Neural cell (in vitro differentiated cells): ENCODE measurements at regions not wholly inside any gene's neighbourhood (a gene's known extent, or its start where the extent isn't known, plus 50 kb on each side); places are given as distances from the start of the nearest gene placed in this dataset.
A peak's percentile ranks its signal among the peaks of the same experiment; 100 is the strongest.

Experiments
- H2AFZ ChIP-seq: fragments of 200-600, 300-800 bp; sonication (generic), shearing (Covaris generic); 2 replicates; pipeline ENCODE4 v1.6.0; 2014; ENCODE audit warnings: low read depth, mild to moderate bottlenecking, antibody characterized with exemption, low read length, moderate library complexity
- H3F3A ChIP-seq: fragments of 200-600 bp; shearing (Covaris generic); 2 replicates; pipeline ENCODE4 v1.6.1; 2016; ENCODE audit warnings: mild to moderate bottlenecking, moderate library complexity, mixed read lengths, antibody characterized with exemption, low read length; ENCODE audit not compliant: insufficient read depth, poor library complexity, severe bottlenecking
- H3K27ac ChIP-seq: fragments of 200-600, 300-800 bp; sonication (generic), shearing (Covaris generic); 2 replicates; pipeline ENCODE4 v1.5.1; 2014; ENCODE audit warnings: mild to moderate bottlenecking, low read length, moderate library complexity
- H3K27me3 ChIP-seq: fragments of 300-800, 200-600 bp; sonication (generic), shearing (Covaris generic); 2 replicates; pipeline ENCODE4 v1.6.0; 2014; ENCODE audit warnings: mild to moderate bottlenecking, low read depth, low read length, moderate library complexity; ENCODE audit not compliant: insufficient read depth
- H3K36me3 ChIP-seq: fragments of 300-800, 200-600 bp; sonication (generic), shearing (Covaris generic); 2 replicates; pipeline ENCODE4 v1.5.1; 2014; ENCODE audit warnings: mild to moderate bottlenecking, antibody characterized with exemption, low read length, moderate library complexity; ENCODE audit not compliant: insufficient read depth
- H3K4me2 ChIP-seq: fragments of 300-800, 200-600 bp; sonication (generic), shearing (Covaris generic); 2 replicates; pipeline ENCODE4 v1.6.0; 2014; ENCODE audit warnings: mild to moderate bottlenecking, low read length
- H3K4me3 ChIP-seq: fragments of 300-800, 200-600 bp; sonication (generic), shearing (Covaris generic); 2 replicates; pipeline ENCODE4 v1.5.1; 2014; ENCODE audit warnings: mild to moderate bottlenecking, low read length, moderate library complexity
- H3K79me2 ChIP-seq: fragments of 200-600 bp; shearing (Covaris generic); replicated peaks from 2 replicates; pipeline ENCODE4 v1.6.0; 2014; ENCODE audit warnings: mild to moderate bottlenecking, low read length, moderate library complexity; ENCODE audit not compliant: insufficient read depth
- H3K9ac ChIP-seq: fragments of 300-800, 200-600 bp; sonication (generic), shearing (Covaris generic); 2 replicates; pipeline ENCODE4 v1.6.1; 2016; ENCODE audit warnings: mild to moderate bottlenecking, low read length, mixed read lengths
- H3K9me2 ChIP-seq: fragments of 200-600 bp; shearing (Covaris generic); 2 replicates; pipeline ENCODE4 v1.6.1; 2016; ENCODE audit warnings: mild to moderate bottlenecking, low read length, mixed read lengths; ENCODE audit not compliant: insufficient read depth
- H3K9me3 ChIP-seq: fragments of 200-600, 300-800 bp; sonication (generic), shearing (Covaris generic); 2 replicates; pipeline ENCODE4 v1.6.1; 2016; ENCODE audit warnings: mild to moderate bottlenecking, mixed run types, low read length, moderate library complexity, mixed read lengths
- H4K20me1 ChIP-seq: fragments of 200-600 bp; shearing (Covaris generic); 2 replicates; pipeline ENCODE4 v1.6.1; 2016; ENCODE audit warnings: mild to moderate bottlenecking, mixed run types; ENCODE audit not compliant: insufficient read depth
- CTCF ChIP-seq: fragments of 450-650 bp; IDR thresholded peaks from 2 replicates; pipeline ENCODE4 v1.5.1; 2014; ENCODE audit warnings: antibody characterized with exemption, mild to moderate bottlenecking, moderate library complexity; ENCODE audit not compliant: poor library complexity, severe bottlenecking
- EP300 ChIP-seq: fragments of 450-650 bp; conservative IDR thresholded peaks from 2 replicates; pipeline ENCODE4 v1.6.1; 2014; ENCODE audit warnings: antibody characterized with exemption, mild to moderate bottlenecking, moderate library complexity; ENCODE audit not compliant: poor library complexity, severe bottlenecking
- EZH2 ChIP-seq: fragments of 200-600, 300-800 bp; shearing (Covaris generic), sonication (generic); IDR thresholded peaks from 2 replicates; pipeline ENCODE4 v1.6.1; 2014; ENCODE audit warnings: antibody characterized with exemption, low read length, borderline replicate concordance, mild to moderate bottlenecking; ENCODE audit not compliant: insufficient read depth, poor library complexity, severe bottlenecking
- MXI1 ChIP-seq: fragments of 450-650 bp; conservative IDR thresholded peaks from 2 replicates; pipeline ENCODE4 v1.6.1; 2014; ENCODE audit warnings: antibody characterized with exemption, mild to moderate bottlenecking; ENCODE audit not compliant: poor library complexity, severe bottlenecking
- POLR2AphosphoS5 ChIP-seq: IDR thresholded peaks from 2 replicates; pipeline ENCODE4 v1.6.1; 2012
- RAD21 ChIP-seq: fragments of 450-650 bp; conservative IDR thresholded peaks from 2 replicates; pipeline ENCODE4 v1.6.1; 2014; ENCODE audit warnings: antibody characterized with exemption, mild to moderate bottlenecking, moderate library complexity
- REST ChIP-seq: IDR thresholded peaks from 2 replicates; pipeline ENCODE4 v1.6.1; 2012; ENCODE audit warnings: borderline replicate concordance
- SMC3 ChIP-seq: fragments of 450-650 bp; conservative IDR thresholded peaks from 2 replicates; pipeline ENCODE4 v1.6.1; 2014; ENCODE audit warnings: antibody characterized with exemption, mild to moderate bottlenecking, moderate library complexity; ENCODE audit not compliant: poor library complexity
- TAF1 ChIP-seq: IDR thresholded peaks from 2 replicates; pipeline ENCODE4 v1.6.1; 2012; ENCODE audit warnings: low read depth

- H4K20me1 ChIP-seq, result no peaks in the 10 kb centered on the region
- no peak overlapping the region for H3K27ac ChIP-seq
- no peaks in the 10 kb centered on the region for H3K9me2 ChIP-seq
- peaks cover 3% of the 10 kb centered on the region for H3F3A ChIP-seq
- no peaks in the 10 kb centered on the region for H3K36me3 ChIP-seq
- no peaks in the 10 kb centered on the region for H3K9me3 ChIP-seq
- H3K4me2 ChIP-seq, result no peak overlapping the region
- no peak overlapping the region for H3K4me3 ChIP-seq
- H3K79me2 ChIP-seq, result no peaks in the 10 kb centered on the region
- H2AFZ ChIP-seq, result no peak overlapping the region
- no peaks in the 10 kb centered on the region for H3K27me3 ChIP-seq
- TF ChIP-seq EZH2, result no peak
- no peak for TF ChIP-seq EP300
- TF ChIP-seq RAD21, result no peak
- TF ChIP-seq POLR2AphosphoS5, result no peak
- no peak for TF ChIP-seq SMC3
- TF ChIP-seq CTCF, result no peak
- TF ChIP-seq TAF1, result no peak
- no peak for TF ChIP-seq REST
- TF ChIP-seq MXI1, result no peak
- no peak overlapping the region for H3K9ac ChIP-seq
Measured at GRCh38 chr18:29147944-29148343, 971.0 kb upstream of the CDH2 start.

DNA sequence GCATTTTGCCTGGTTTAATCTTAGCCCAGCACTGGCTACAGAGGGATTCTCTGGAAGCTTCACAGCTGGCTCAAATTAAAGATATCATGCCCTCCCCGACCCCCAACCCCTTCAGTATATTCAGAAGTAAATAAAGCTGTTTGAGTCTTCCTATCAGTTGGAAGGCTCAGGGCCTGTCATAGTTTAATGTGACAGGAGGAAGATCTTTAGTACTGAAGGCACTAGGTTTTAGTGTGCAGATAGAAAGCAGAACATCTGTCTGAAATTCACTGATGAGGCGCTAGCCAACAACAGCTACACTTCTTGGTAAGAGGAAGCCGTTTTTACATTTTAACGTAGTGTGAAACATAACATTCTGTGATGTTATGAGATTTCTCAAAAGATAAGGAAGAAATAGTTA lies 969.1 kb upstream of the CDH2 start:
- no peaks in the 10 kb centered on the region for H3K79me2 ChIP-seq
- peak overlapping the region; percentile 7 for H3K4me3 ChIP-seq
- no peaks in the 10 kb centered on the region for H3K9me2 ChIP-seq
- H3K9me3 ChIP-seq, result no peaks in the 10 kb centered on the region
- H3K27me3 ChIP-seq, result no peaks in the 10 kb centered on the region
- H3K27ac ChIP-seq, result peak overlapping the region; percentile 46
- TF ChIP-seq MXI1 (no peak), POLR2AphosphoS5 (peak; percentile 33), RAD21 (no peak), EZH2 (no peak), REST (no peak), TAF1 (no peak), EP300 (peak; percentile 33), CTCF (no peak)
- H3F3A ChIP-seq, result peaks cover 3% of the 10 kb centered on the region
- no peaks in the 10 kb centered on the region for H4K20me1 ChIP-seq
- H3K4me2 ChIP-seq, result no peak overlapping the region
- no peak overlapping the region for H3K9ac ChIP-seq
- no peak overlapping the region for H2AFZ ChIP-seq
- no peaks in the 10 kb centered on the region for H3K36me3 ChIP-seq
